ENCODE measurements at regions not wholly inside any gene's neighbourhood (a gene's known extent, or its start where the extent isn't known, plus 50 kb on each side); places are given as distances from the start of the nearest gene placed in this dataset.

- no peaks in the 10 kb centered on the region for H3K79me2 ChIP-seq (ENCODE audit: control insufficient read depth, insufficient read depth, low read length, unreplicated experiment)
- H3K27ac ChIP-seq (ENCODE audit: low read depth, low read length): no peak overlapping the region
- no peaks in the 10 kb centered on the region for H3K36me3 ChIP-seq (ENCODE audit: insufficient read depth, low read length)
- H3K4me1 ChIP-seq (ENCODE audit: control insufficient read depth, insufficient read depth, low read length, unreplicated experiment): no peaks in the 10 kb centered on the region
- no peak overlapping the region for H2AFZ ChIP-seq (ENCODE audit: low read length, unreplicated experiment)
- H3K4me3 ChIP-seq (ENCODE audit: low read depth, low read length): no peak overlapping the region
- H3K27me3 ChIP-seq (ENCODE audit: insufficient read depth, low read length): no peaks in the 10 kb centered on the region
These were observed 388.6 kb upstream of the TMPO start for GRCh38 chr12:98126637-98127335.

DNA sequence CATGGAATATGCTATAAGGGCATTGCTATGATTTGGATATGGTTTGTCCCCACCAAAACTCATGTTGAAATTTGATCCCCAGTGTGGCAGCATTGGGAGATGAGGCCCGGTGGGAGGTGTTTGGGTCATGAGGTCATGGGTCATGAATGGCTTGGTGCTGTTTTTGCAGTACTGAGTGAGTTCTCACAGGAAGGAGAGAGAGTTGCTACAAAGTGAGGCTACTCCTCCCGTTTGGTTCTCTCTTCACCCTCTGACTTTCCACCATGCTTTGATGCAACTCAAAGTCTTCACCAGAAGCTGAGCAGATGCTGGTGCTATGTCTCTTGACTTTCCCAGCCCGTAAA is 388.1 kb upstream of the TMPO start:
- Histone ChIP-seq H3K4me3 (ENCODE audit: low read depth, low read length) (no peak overlapping the region), H3K4me1 (ENCODE audit: control insufficient read depth, insufficient read depth, low read length, unreplicated experiment) (no peaks in the 10 kb centered on the region), H3K79me2 (ENCODE audit: control insufficient read depth, insufficient read depth, low read length, unreplicated experiment) (no peaks in the 10 kb centered on the region), H2AFZ (ENCODE audit: low read length, unreplicated experiment) (no peak overlapping the region), H3K36me3 (ENCODE audit: insufficient read depth, low read length) (no peaks in the 10 kb centered on the region), H3K27me3 (ENCODE audit: insufficient read depth, low read length) (no peaks in the 10 kb centered on the region), H3K27ac (ENCODE audit: low read depth, low read length) (no peak overlapping the region)

GRCh38 chr12:98127854-98128253 is 387.5 kb upstream of the TMPO start:
- no peak overlapping the region for H3K4me3 ChIP-seq (ENCODE audit: low read depth, low read length)
- H3K4me1 ChIP-seq (ENCODE audit: control insufficient read depth, insufficient read depth, low read length, unreplicated experiment): no peaks in the 10 kb centered on the region
- no peaks in the 10 kb centered on the region for H3K36me3 ChIP-seq (ENCODE audit: insufficient read depth, low read length)
- H3K27me3 ChIP-seq (ENCODE audit: insufficient read depth, low read length): no peaks in the 10 kb centered on the region
- no peak overlapping the region for H2AFZ ChIP-seq (ENCODE audit: low read length, unreplicated experiment)
- no peak overlapping the region for H3K27ac ChIP-seq (ENCODE audit: low read depth, low read length)
- H3K79me2 ChIP-seq (ENCODE audit: control insufficient read depth, insufficient read depth, low read length, unreplicated experiment): no peaks in the 10 kb centered on the region

GRCh38 chr12:98136544-98136943 is 378.8 kb upstream of the TMPO start:
- Histone ChIP-seq H3K27me3 (ENCODE audit: insufficient read depth, low read length) (no peaks in the 10 kb centered on the region), H2AFZ (ENCODE audit: low read length, unreplicated experiment) (no peak overlapping the region), H3K4me1 (ENCODE audit: control insufficient read depth, insufficient read depth, low read length, unreplicated experiment) (no peaks in the 10 kb centered on the region), H3K27ac (ENCODE audit: low read depth, low read length) (no peak overlapping the region), H3K79me2 (ENCODE audit: control insufficient read depth, insufficient read depth, low read length, unreplicated experiment) (no peaks in the 10 kb centered on the region), H3K36me3 (ENCODE audit: insufficient read depth, low read length) (no peaks in the 10 kb centered on the region), H3K4me3 (ENCODE audit: low read depth, low read length) (no peak overlapping the region)

- H3K79me2 ChIP-seq (ENCODE audit: control insufficient read depth, insufficient read depth, low read length, unreplicated experiment): no peaks in the 10 kb centered on the region
These were observed 378.1 kb upstream of the TMPO start for GRCh38 chr12:98137278-98137677.

DNA sequence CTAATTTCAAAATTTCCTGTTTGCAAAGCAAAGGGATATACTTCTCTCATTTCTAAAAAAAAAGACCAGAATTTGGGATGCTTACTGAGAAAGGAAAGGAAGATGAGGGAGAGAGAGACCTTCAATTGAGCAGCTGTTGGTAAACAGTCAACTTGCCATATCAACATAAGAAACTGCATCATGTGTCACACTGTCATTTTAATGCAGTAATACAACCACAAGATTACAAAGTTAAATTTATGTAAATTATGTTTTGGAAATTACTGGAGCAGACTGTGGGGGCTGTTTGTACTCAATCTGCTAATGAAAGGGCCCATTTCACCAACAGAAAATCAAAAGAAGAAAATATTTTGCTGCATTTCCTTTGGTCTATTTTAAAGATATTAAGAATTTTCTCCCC is 370.4 kb upstream of the TMPO start:
- H3K27ac ChIP-seq (ENCODE audit: low read depth, low read length): no peak overlapping the region
- no peaks in the 10 kb centered on the region for H3K27me3 ChIP-seq (ENCODE audit: insufficient read depth, low read length)
- H3K79me2 ChIP-seq (ENCODE audit: control insufficient read depth, insufficient read depth, low read length, unreplicated experiment): no peaks in the 10 kb centered on the region
- H2AFZ ChIP-seq (ENCODE audit: low read length, unreplicated experiment): no peak overlapping the region
- H3K4me1 ChIP-seq (ENCODE audit: control insufficient read depth, insufficient read depth, low read length, unreplicated experiment): no peaks in the 10 kb centered on the region
- H3K4me3 ChIP-seq (ENCODE audit: low read depth, low read length): no peak overlapping the region
- H3K36me3 ChIP-seq (ENCODE audit: insufficient read depth, low read length): no peaks in the 10 kb centered on the region

More at GRCh38 chr12:98137278-98137677, 378.1 kb upstream of the TMPO start:
- Histone ChIP-seq H3K4me1 (ENCODE audit: control insufficient read depth, insufficient read depth, low read length, unreplicated experiment) (no peaks in the 10 kb centered on the region), H3K27me3 (ENCODE audit: insufficient read depth, low read length) (no peaks in the 10 kb centered on the region), H3K36me3 (ENCODE audit: insufficient read depth, low read length) (no peaks in the 10 kb centered on the region), H3K27ac (ENCODE audit: low read depth, low read length) (no peak overlapping the region), H2AFZ (ENCODE audit: low read length, unreplicated experiment) (no peak overlapping the region), H3K4me3 (ENCODE audit: low read depth, low read length) (no peak overlapping the region)

DNA sequence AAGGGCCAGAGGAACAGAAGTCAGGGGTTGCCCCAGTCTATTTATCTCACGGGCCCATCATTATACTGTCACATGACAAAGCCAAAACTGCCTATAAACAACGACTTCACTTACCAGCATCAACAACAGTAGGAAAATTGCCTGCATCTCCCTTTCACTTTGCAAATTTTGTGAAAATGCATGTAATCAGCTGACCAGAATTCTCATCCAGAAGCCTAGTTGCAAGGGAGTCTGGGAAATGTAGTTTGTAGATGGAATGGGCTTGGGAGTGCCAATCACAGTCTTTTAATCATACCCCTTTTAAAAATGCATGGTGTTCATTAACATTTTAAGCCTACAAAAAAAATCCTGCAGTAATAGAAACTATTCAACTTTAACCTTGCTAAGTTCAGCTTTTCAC is 369.3 kb upstream of the TMPO start:
- no peaks in the 10 kb centered on the region for H3K4me1 ChIP-seq (ENCODE audit: control insufficient read depth, insufficient read depth, low read length, unreplicated experiment)
- H2AFZ ChIP-seq (ENCODE audit: low read length, unreplicated experiment): no peak overlapping the region
- H3K79me2 ChIP-seq (ENCODE audit: control insufficient read depth, insufficient read depth, low read length, unreplicated experiment): no peaks in the 10 kb centered on the region
- H3K27ac ChIP-seq (ENCODE audit: low read depth, low read length): no peak overlapping the region
- no peaks in the 10 kb centered on the region for H3K36me3 ChIP-seq (ENCODE audit: insufficient read depth, low read length)
- H3K4me3 ChIP-seq (ENCODE audit: low read depth, low read length): no peak overlapping the region
- H3K27me3 ChIP-seq (ENCODE audit: insufficient read depth, low read length): no peaks in the 10 kb centered on the region

GRCh38 chr12:98146487-98146886 is 368.9 kb upstream of the TMPO start:
- no peaks in the 10 kb centered on the region for H3K4me1 ChIP-seq (ENCODE audit: control insufficient read depth, insufficient read depth, low read length, unreplicated experiment)
- no peaks in the 10 kb centered on the region for H3K36me3 ChIP-seq (ENCODE audit: insufficient read depth, low read length)
- H3K4me3 ChIP-seq (ENCODE audit: low read depth, low read length): no peak overlapping the region
- H2AFZ ChIP-seq (ENCODE audit: low read length, unreplicated experiment): no peak overlapping the region
- H3K27me3 ChIP-seq (ENCODE audit: insufficient read depth, low read length): no peaks in the 10 kb centered on the region
- no peak overlapping the region for H3K27ac ChIP-seq (ENCODE audit: low read depth, low read length)
- no peaks in the 10 kb centered on the region for H3K79me2 ChIP-seq (ENCODE audit: control insufficient read depth, insufficient read depth, low read length, unreplicated experiment)

DNA sequence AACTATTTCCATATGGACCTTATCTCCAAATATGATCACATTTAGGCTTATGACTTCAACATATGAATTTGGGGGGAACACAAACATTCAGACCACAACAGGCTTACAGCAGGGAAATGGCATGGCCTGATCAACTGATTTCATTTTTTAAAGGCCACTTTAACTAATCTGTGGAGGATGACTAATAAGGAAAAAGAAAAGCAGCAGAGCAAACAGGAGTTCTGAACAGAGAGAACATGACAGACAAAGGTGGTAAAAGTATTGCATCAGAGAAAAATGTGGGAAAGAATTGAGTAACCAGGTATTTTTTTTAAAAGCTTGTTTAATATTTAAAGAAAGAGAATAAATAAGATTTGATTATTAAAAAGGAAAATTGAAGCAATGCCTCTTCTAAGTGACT is 366.1 kb upstream of the TMPO start:
- Histone ChIP-seq H3K4me3 (ENCODE audit: low read depth, low read length) (no peak overlapping the region), H3K79me2 (ENCODE audit: control insufficient read depth, insufficient read depth, low read length, unreplicated experiment) (no peaks in the 10 kb centered on the region), H3K36me3 (ENCODE audit: insufficient read depth, low read length) (no peaks in the 10 kb centered on the region), H3K27me3 (ENCODE audit: insufficient read depth, low read length) (no peaks in the 10 kb centered on the region), H2AFZ (ENCODE audit: low read length, unreplicated experiment) (no peak overlapping the region), H3K4me1 (ENCODE audit: control insufficient read depth, insufficient read depth, low read length, unreplicated experiment) (no peaks in the 10 kb centered on the region), H3K27ac (ENCODE audit: low read depth, low read length) (no peak overlapping the region)

DNA sequence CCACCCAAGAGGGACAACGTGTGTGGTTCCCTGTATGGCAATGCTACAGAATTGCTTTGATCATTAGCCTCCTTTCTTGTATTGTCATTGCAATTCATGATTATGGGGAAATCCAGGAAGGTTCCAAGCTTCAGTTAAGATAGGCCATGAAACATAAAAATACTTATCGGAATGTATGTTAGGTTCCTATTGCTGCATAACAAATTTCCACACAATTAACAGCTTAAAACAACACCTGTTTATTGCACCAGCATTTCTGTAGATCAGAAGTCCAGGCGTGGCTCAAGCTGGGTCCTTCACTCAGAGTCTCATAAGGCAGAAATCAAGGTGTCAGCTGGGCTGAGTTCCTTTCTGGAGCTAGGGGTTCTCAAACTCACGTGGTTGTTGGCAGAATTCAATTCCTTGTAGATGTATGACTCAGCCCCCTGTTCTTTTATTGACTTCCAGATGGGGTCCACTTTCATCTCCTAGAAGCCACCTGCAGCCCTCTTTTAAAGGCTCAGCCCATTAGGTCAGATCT is 365.6 kb upstream of the TMPO start:
- H3K27me3 ChIP-seq (ENCODE audit: insufficient read depth, low read length): no peaks in the 10 kb centered on the region
- no peaks in the 10 kb centered on the region for H3K4me1 ChIP-seq (ENCODE audit: control insufficient read depth, insufficient read depth, low read length, unreplicated experiment)
- H3K27ac ChIP-seq (ENCODE audit: low read depth, low read length): no peak overlapping the region
- H3K79me2 ChIP-seq (ENCODE audit: control insufficient read depth, insufficient read depth, low read length, unreplicated experiment): no peaks in the 10 kb centered on the region
- no peak overlapping the region for H2AFZ ChIP-seq (ENCODE audit: low read length, unreplicated experiment)
- no peak overlapping the region for H3K4me3 ChIP-seq (ENCODE audit: low read depth, low read length)
- no peaks in the 10 kb centered on the region for H3K36me3 ChIP-seq (ENCODE audit: insufficient read depth, low read length)

- H3K4me1 ChIP-seq (ENCODE audit: control insufficient read depth, insufficient read depth, low read length, unreplicated experiment): no peaks in the 10 kb centered on the region
- H3K36me3 ChIP-seq (ENCODE audit: insufficient read depth, low read length): no peaks in the 10 kb centered on the region
- H3K79me2 ChIP-seq (ENCODE audit: control insufficient read depth, insufficient read depth, low read length, unreplicated experiment): no peaks in the 10 kb centered on the region
- no peak overlapping the region for H3K4me3 ChIP-seq (ENCODE audit: low read depth, low read length)
- no peak overlapping the region for H3K27ac ChIP-seq (ENCODE audit: low read depth, low read length)
- H3K27me3 ChIP-seq (ENCODE audit: insufficient read depth, low read length): no peaks in the 10 kb centered on the region
- no peak overlapping the region for H2AFZ ChIP-seq (ENCODE audit: low read length, unreplicated experiment)
These were observed 364.2 kb upstream of the TMPO start for GRCh38 chr12:98151105-98151590.
